Neutrophil (primary cell): ENCODE measurements at regions not wholly inside any gene's neighbourhood (a gene's known extent, or its start where the extent isn't known, plus 50 kb on each side); places are given as distances from the start of the nearest gene placed in this dataset.
"Not testable (repeated sequence)": the region's sequence is repeated elsewhere in the genome, so short reads cannot be mapped to it uniquely, and the experiment has no call there.

Experiments used
- H3K27ac ChIP-seq: fragments of 200-600 bp; sonication (generic); 2 replicates; pipeline ENCODE4 v1.5.1; 2016; ENCODE audit warnings: mild to moderate bottlenecking, moderate library complexity
- H3K27me3 ChIP-seq: fragments of 200-600 bp; sonication (generic); 2 replicates; pipeline ENCODE4 v1.6.0; 2016; ENCODE audit warnings: mild to moderate bottlenecking
- H3K36me3 ChIP-seq: fragments of 200-600 bp; sonication (generic); 2 replicates; pipeline ENCODE4 v1.5.1; 2017
- H3K4me1 ChIP-seq, 2 experiments: fragments of 200-600 bp in 1 of 2; sonication (generic) in 1 of 2; 1 replicate in 1 of 2; 2 replicates in 1 of 2; pipeline versions ENCODE4 v1.5.1 to v1.6.1; 2013 to 2016; ENCODE audit warnings: low read depth in 1 of 2, low read length in 1 of 2, mild to moderate bottlenecking in 1 of 2, moderate library complexity in 1 of 2; ENCODE audit not compliant: control insufficient read depth in 1 of 2, insufficient read depth in 1 of 2
- H3K4me3 ChIP-seq, 2 experiments: fragments of 200-600 bp in 1 of 2; sonication (generic) in 1 of 2; 1 replicate in 1 of 2; 2 replicates in 1 of 2; pipeline ENCODE4 v1.5.1; 2013 to 2016; ENCODE audit warnings: low read depth in 1 of 2, low read length in 1 of 2, mild to moderate bottlenecking in 1 of 2, moderate library complexity in 1 of 2
- H3K9me3 ChIP-seq: fragments of 200-600 bp; sonication (generic); 2 replicates; pipeline ENCODE4 v1.5.1; 2016
- CTCF ChIP-seq: fragments of 200-600 bp; sonication (generic); IDR thresholded peaks from 2 replicates; pipeline ENCODE4 v1.5.1; 2016; ENCODE audit warnings: antibody characterized with exemption

GRCh38 chr5:125978015-125978414, 445.2 kb upstream of the GRAMD2B start:
- Histone ChIP-seq H3K27ac (no peak overlapping the region), H3K4me1 (no peaks in the 10 kb centered on the region), H3K4me3 (no peak overlapping the region), H3K27me3 (no peaks in the 10 kb centered on the region), H3K9me3 (no peaks in the 10 kb centered on the region), H3K36me3 (no peaks in the 10 kb centered on the region)
- TF ChIP-seq CTCF: no peak

- H3K27ac ChIP-seq: no peak overlapping the region
- H3K36me3 ChIP-seq: no peaks in the 10 kb centered on the region
- no peak for TF ChIP-seq CTCF
- no peaks in the 10 kb centered on the region for H3K27me3 ChIP-seq
- H3K4me1 ChIP-seq: no peaks in the 10 kb centered on the region
- H3K9me3 ChIP-seq: no peaks in the 10 kb centered on the region
- H3K4me3 ChIP-seq: no peak overlapping the region
Observed at GRCh38 chr5:125979636-125980035, 443.6 kb upstream of the GRAMD2B start.

- no peak overlapping the region for H3K4me3 ChIP-seq
- TF ChIP-seq CTCF: no peak
- no peaks in the 10 kb centered on the region for H3K36me3 ChIP-seq
- H3K27me3 ChIP-seq: no peaks in the 10 kb centered on the region
- no peak overlapping the region for H3K27ac ChIP-seq
- H3K4me1 ChIP-seq: no peaks in the 10 kb centered on the region
- no peaks in the 10 kb centered on the region for H3K9me3 ChIP-seq
Observed at GRCh38 chr5:125981016-125981415, 442.2 kb upstream of the GRAMD2B start.

- TF ChIP-seq CTCF: no peak
- Histone ChIP-seq H3K27ac (no peak overlapping the region), H3K4me1 (no peaks in the 10 kb centered on the region), H3K9me3 (peaks cover 6% of the 10 kb centered on the region), H3K36me3 (no peaks in the 10 kb centered on the region), H3K27me3 (no peaks in the 10 kb centered on the region), H3K4me3 (no peak overlapping the region)
Observed at GRCh38 chr5:125987677-125988255, 435.4 kb upstream of the GRAMD2B start.

- no peak for TF ChIP-seq CTCF
- Histone ChIP-seq H3K4me3 (no peak overlapping the region), H3K27me3 (no peaks in the 10 kb centered on the region), H3K9me3 (peaks cover 6% of the 10 kb centered on the region), H3K4me1 (no peaks in the 10 kb centered on the region), H3K36me3 (no peaks in the 10 kb centered on the region), H3K27ac (no peak overlapping the region)
Observed at GRCh38 chr5:125992050-125992449, 431.2 kb upstream of the GRAMD2B start.

GRCh38 chr5:125999271-126000030, 423.8 kb upstream of the GRAMD2B start:
- H3K27me3 ChIP-seq, H3K27ac ChIP-seq, H3K9me3 ChIP-seq, H3K36me3 ChIP-seq, H3K4me3 ChIP-seq, H3K4me1 ChIP-seq: not testable (repeated sequence)
